Suprapubic skin (tissue), 3 donors: ENCODE measurements at regions not wholly inside any gene's neighbourhood (a gene's known extent, or its start where the extent isn't known, plus 50 kb on each side); places are given as distances from the start of the nearest gene placed in this dataset.

Experiments used
- CTCF ChIP-seq, 2 donors: fragments of 200-600 bp in 1 of 2; fragments of 450-650 bp in 1 of 2; sonication (generic) in 1 of 2; IDR thresholded peaks; one replicate each; pipeline ENCODE4 v1.5.1; 2016 to 2019; ENCODE audit warnings: antibody characterized with exemption in 2 of 2, mild to moderate bottlenecking in 1 of 2, moderate library complexity in 1 of 2
- EP300 ChIP-seq: sonication (generic); formaldehyde crosslinking; IDR thresholded peaks from one replicate; pipeline ENCODE4 v1.6.1; 2017; ENCODE audit warnings: antibody characterized with exemption
- POLR2A ChIP-seq, 2 donors: fragments of 450-650 bp; IDR thresholded peaks; one replicate each; pipeline ENCODE4 v1.6.1; 2017; ENCODE audit warnings: antibody characterized with exemption in 2 of 2, mild to moderate bottlenecking in 2 of 2, moderate library complexity in 2 of 2

- no peak for TF ChIP-seq CTCF (IDR thresholded peaks at IDR 0.05)
- no peak for TF ChIP-seq POLR2A (IDR thresholded peaks at IDR 0.05)
- TF ChIP-seq EP300, result no peak
Observed at GRCh38 chr1:79224537-79224936, 218.0 kb upstream of the ADGRL4 start.
